ENCODE measurements at regions not wholly inside any gene's neighbourhood (a gene's known extent, or its start where the extent isn't known, plus 50 kb on each side); places are given as distances from the start of the nearest gene placed in this dataset.

GRCh38 chr2:216925636-216926366 is 65.9 kb upstream of the TNP1 start:
- Mint-ChIP-seq H3K27me3 (peaks cover 3% of the 10 kb centered on the region), H3K36me3 (no peaks in the 10 kb centered on the region), H3K9me3 (ENCODE audit: low read depth) (no peaks in the 10 kb centered on the region), H3K4me3 (no peak overlapping the region), H3K27ac (no peak overlapping the region), H3K4me1 (ENCODE audit: low read depth) (no peaks in the 10 kb centered on the region)

DNA sequence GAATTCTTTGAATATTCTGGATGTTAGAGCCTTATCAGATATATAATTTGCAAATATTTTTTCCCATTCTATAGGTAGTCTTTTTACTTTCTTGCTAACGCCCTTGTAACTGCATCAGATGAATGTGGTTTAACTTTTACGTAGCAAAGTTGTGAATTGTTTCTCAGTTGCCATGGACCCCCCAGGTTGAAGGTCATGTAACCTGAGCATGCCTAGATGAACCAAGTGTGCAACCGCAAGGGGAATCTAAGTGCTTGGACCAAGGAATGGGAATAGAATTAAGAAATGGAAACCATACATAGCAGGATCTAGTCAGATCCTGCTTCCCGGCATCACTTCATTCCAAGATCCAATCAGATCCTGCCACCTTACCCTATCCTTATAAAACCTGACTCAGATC is 65.1 kb upstream of the TNP1 start:
- H3K4me1 Mint-ChIP-seq (ENCODE audit: low read depth) = no peaks in the 10 kb centered on the region
- no peak overlapping the region for H3K4me3 Mint-ChIP-seq
- peaks cover 3% of the 10 kb centered on the region for H3K27me3 Mint-ChIP-seq
- H3K36me3 Mint-ChIP-seq = no peaks in the 10 kb centered on the region
- H3K9me3 Mint-ChIP-seq (ENCODE audit: low read depth) = no peaks in the 10 kb centered on the region
- H3K27ac Mint-ChIP-seq = no peak overlapping the region

- Mint-ChIP-seq H3K9me3 (ENCODE audit: low read depth) (no peaks in the 10 kb centered on the region), H3K4me1 (ENCODE audit: low read depth) (no peaks in the 10 kb centered on the region), H3K4me3 (no peak overlapping the region), H3K27ac (no peak overlapping the region), H3K27me3 (no peaks in the 10 kb centered on the region), H3K36me3 (no peaks in the 10 kb centered on the region)
These were observed 63.8 kb upstream of the TNP1 start for GRCh38 chr2:216923706-216924105.

DNA sequence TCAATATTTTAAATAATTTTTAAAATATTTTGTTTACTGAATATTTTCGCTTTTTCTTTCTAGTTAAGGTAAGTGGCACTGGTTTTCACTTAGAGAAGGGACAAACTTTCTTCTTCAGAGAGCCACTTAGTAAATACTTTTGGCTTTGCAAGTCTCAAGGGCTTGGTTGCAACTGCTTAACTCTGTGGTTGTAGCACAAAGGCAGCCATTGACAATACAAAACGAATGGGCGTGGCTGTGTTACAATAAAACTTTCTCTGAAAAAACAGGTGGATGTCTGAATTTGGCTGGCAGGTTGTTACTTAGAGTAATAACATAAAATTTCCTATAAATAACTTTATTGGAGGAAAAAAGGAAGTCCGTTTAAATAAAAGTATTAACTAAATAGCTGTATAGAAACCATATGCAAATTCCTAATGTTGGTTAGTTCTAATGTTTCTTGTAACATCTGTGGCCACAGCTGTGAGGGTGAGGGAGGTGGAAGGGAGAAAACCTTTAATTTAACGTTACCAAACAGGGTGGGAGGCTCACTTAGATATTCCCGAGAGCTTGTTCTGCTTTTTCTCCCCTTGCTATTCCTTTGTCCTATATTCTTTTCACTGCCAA is 62.4 kb upstream of the TNP1 start:
- Mint-ChIP-seq H3K4me1 (ENCODE audit: low read depth) (no peaks in the 10 kb centered on the region), H3K9me3 (ENCODE audit: low read depth) (no peaks in the 10 kb centered on the region), H3K4me3 (no peak overlapping the region), H3K27ac (no peak overlapping the region), H3K36me3 (no peaks in the 10 kb centered on the region), H3K27me3 (no peaks in the 10 kb centered on the region)

DNA sequence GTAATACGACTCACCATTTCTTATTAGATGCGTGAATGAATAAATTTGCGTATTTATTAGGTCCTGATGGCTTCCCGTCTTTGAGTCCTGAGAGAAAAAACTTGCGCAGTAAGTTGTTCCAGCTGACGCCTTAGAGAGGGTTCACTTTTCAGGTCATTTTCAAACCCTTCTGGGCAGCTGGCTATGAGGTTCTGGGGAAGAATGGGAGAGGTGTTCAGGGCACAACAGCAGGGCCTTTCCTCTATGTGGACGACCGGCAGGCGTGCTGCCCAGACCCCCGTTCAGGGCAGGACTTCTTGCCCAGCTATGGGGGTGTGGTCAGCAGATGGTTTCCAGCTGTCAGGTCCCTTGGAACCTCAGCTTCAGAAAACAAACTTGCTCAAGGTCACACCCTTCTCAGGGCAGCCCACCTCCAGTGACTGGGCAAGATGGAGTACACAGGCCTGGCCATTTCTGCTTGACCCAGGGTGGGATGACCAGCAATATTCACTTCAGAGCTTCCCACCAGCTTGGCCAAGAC is 61.1 kb upstream of the TNP1 start:
- H3K27me3 Mint-ChIP-seq = no peaks in the 10 kb centered on the region
- H3K4me3 Mint-ChIP-seq = no peak overlapping the region
- no peaks in the 10 kb centered on the region for H3K4me1 Mint-ChIP-seq (ENCODE audit: low read depth)
- no peaks in the 10 kb centered on the region for H3K36me3 Mint-ChIP-seq
- no peaks in the 10 kb centered on the region for H3K9me3 Mint-ChIP-seq (ENCODE audit: low read depth)
- H3K27ac Mint-ChIP-seq = no peak overlapping the region

DNA sequence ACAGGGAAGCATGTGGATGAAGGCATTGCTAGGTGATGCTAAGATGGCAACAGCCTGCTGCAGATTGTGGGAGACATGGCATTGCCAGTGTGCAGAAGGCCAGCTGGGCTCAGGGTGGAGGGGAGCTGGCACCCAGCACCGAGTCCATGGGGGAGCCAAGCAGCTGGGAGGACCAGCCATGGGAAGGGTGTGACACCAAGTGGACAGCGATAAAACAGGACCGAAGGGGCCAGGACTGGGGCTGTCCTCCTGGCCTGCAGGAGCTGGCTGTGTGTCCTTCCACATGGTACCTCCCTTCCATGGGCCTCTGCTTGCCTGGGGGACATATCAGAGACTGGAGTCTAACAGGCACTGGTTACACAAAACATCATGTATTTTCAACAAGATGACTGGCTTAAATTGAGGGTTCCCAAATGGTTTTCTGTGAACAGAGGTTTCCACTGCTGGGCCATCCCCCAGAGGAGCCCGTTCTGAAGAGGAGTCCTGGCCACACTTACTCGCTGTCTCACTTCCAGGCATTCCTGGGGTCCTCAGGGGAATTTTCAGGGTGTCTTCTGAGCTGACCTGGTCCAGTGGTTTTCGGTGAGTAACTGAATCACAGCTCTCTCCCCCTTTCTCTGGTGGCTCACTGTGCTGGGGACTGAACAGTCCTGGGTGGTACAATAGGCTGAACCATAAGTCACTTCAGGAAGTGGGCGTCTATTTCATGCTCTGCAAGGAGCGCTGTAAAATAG is 60.4 kb upstream of the TNP1 start:
- Mint-ChIP-seq H3K4me1 (ENCODE audit: low read depth) (no peaks in the 10 kb centered on the region), H3K9me3 (ENCODE audit: low read depth) (no peaks in the 10 kb centered on the region), H3K27ac (no peak overlapping the region), H3K4me3 (no peak overlapping the region), H3K27me3 (no peaks in the 10 kb centered on the region), H3K36me3 (no peaks in the 10 kb centered on the region)

DNA sequence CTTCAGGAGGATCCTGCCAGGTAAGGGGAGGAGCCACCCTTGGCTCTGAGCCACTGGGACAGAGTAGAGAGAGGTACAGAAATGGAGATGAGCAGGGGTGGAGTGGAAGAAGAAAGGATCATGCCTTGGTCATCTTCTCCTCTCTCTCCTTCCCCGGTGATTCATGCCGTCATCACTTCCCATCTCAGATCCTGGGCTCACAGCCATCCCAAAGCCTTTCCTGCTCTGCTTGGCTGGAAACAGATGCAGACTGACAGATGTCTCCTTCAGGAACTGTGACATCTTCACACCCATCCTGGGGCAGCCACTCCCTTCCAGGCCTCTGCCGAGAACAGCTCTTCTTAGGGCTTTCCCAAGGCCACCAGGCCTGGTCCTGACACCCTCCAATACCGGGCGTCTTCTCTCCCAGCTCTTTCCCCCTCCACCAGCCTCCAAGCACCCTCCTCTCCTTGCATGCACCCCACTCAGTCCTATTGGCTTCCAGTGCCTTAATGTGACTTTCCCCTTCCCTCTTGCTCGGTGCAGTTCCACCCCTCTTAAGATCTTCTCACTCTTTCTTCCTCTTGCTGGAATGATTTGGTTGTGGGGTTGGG is 58.3 kb upstream of the TNP1 start:
- no peak overlapping the region for H3K27ac Mint-ChIP-seq
- no peaks in the 10 kb centered on the region for H3K27me3 Mint-ChIP-seq
- no peaks in the 10 kb centered on the region for H3K4me1 Mint-ChIP-seq (ENCODE audit: low read depth)
- no peaks in the 10 kb centered on the region for H3K9me3 Mint-ChIP-seq (ENCODE audit: low read depth)
- no peak overlapping the region for H3K4me3 Mint-ChIP-seq
- no peaks in the 10 kb centered on the region for H3K36me3 Mint-ChIP-seq

- Mint-ChIP-seq H3K27me3 (no peaks in the 10 kb centered on the region), H3K9me3 (ENCODE audit: low read depth) (no peaks in the 10 kb centered on the region), H3K36me3 (no peaks in the 10 kb centered on the region), H3K27ac (no peak overlapping the region), H3K4me1 (ENCODE audit: low read depth) (no peaks in the 10 kb centered on the region), H3K4me3 (no peak overlapping the region)
These were observed 57.2 kb upstream of the TNP1 start for GRCh38 chr2:216916956-216917650.

GRCh38 chr2:216915557-216916150 is 55.8 kb upstream of the TNP1 start:
- H3K27ac Mint-ChIP-seq = no peak overlapping the region

GRCh38 chr2:216914491-216914890 is 54.6 kb upstream of the TNP1 start:
- no peaks in the 10 kb centered on the region for H3K27me3 Mint-ChIP-seq
- H3K27ac Mint-ChIP-seq = no peak overlapping the region
- H3K9me3 Mint-ChIP-seq (ENCODE audit: low read depth) = no peaks in the 10 kb centered on the region
- H3K36me3 Mint-ChIP-seq = no peaks in the 10 kb centered on the region
- no peaks in the 10 kb centered on the region for H3K4me1 Mint-ChIP-seq (ENCODE audit: low read depth)
- no peak overlapping the region for H3K4me3 Mint-ChIP-seq

More at GRCh38 chr2:216915557-216916150, 55.8 kb upstream of the TNP1 start:
- H3K4me3 Mint-ChIP-seq = no peak overlapping the region
- no peaks in the 10 kb centered on the region for H3K36me3 Mint-ChIP-seq
- H3K27me3 Mint-ChIP-seq = no peaks in the 10 kb centered on the region
- no peaks in the 10 kb centered on the region for H3K9me3 Mint-ChIP-seq (ENCODE audit: low read depth)
- H3K4me1 Mint-ChIP-seq (ENCODE audit: low read depth) = no peaks in the 10 kb centered on the region

GRCh38 chr2:216911886-216912285 is 52.0 kb upstream of the TNP1 start:
- Mint-ChIP-seq H3K4me3 (no peak overlapping the region), H3K27me3 (no peaks in the 10 kb centered on the region), H3K4me1 (ENCODE audit: low read depth) (no peaks in the 10 kb centered on the region), H3K36me3 (no peaks in the 10 kb centered on the region), H3K27ac (no peak overlapping the region), H3K9me3 (ENCODE audit: low read depth) (no peaks in the 10 kb centered on the region)

- Mint-ChIP-seq H3K27me3 (no peaks in the 10 kb centered on the region), H3K4me1 (ENCODE audit: low read depth) (no peaks in the 10 kb centered on the region), H3K27ac (no peak overlapping the region), H3K9me3 (ENCODE audit: low read depth) (no peaks in the 10 kb centered on the region), H3K36me3 (no peaks in the 10 kb centered on the region), H3K4me3 (no peak overlapping the region)
These were observed 51.1 kb upstream of the TNP1 start for GRCh38 chr2:216911008-216911407.

GRCh38 chr2:216909541-216910210 is 49.8 kb upstream of the TNP1 start:
- H3K27ac Mint-ChIP-seq = no peak overlapping the region
- no peaks in the 10 kb centered on the region for H3K9me3 Mint-ChIP-seq (ENCODE audit: low read depth)
- H3K4me3 Mint-ChIP-seq = no peak overlapping the region
- no peaks in the 10 kb centered on the region for H3K27me3 Mint-ChIP-seq
- no peaks in the 10 kb centered on the region for H3K36me3 Mint-ChIP-seq
- no peaks in the 10 kb centered on the region for H3K4me1 Mint-ChIP-seq (ENCODE audit: low read depth)
